HCT116 (cell line): ENCODE measurements at regions not wholly inside any gene's neighbourhood (a gene's known extent, or its start where the extent isn't known, plus 50 kb on each side); places are given as distances from the start of the nearest gene placed in this dataset.

ENCODE experiments used
- ATAC-seq: fragments of 200-7000 bp; cut with Tn5 transposase; 2 replicates; pipeline ENCODE4 v1.9.1; 2020; ENCODE audit warnings: mild to moderate bottlenecking, moderate library complexity
- BruUV-seq: library from RNA; stranded (reverse); fragments of 400-500 nt; replicated peaks from 2 replicates; lab custom pipeline; 2021; lab: Mats Ljungman, UMichigan
- CTCF ChIA-PET: fragments of 300-600 bp; sonication (Branson Sonifier 250); formaldehyde crosslinking; loops from one replicate; lab custom pipeline; 2021; ENCODE audit warnings: antibody characterized with exemption; lab: Charles Lee
- POLR2A ChIA-PET: fragments of 300-600, 350-600 bp; sonication (Branson Sonifier 250); formaldehyde crosslinking; loops from one replicate; lab custom pipeline; 2021; ENCODE audit warnings: antibody characterized with exemption; lab: Charles Lee
- RAD21 ChIA-PET, 2 experiments: fragments of 300-600 bp; sonication (Branson Sonifier 250); formaldehyde crosslinking; loops; one replicate each; lab custom pipeline; 2023; ENCODE audit warnings: low total read pairs in 2 of 2; ENCODE audit not compliant: uncharacterized antibody in 2 of 2, unreplicated experiment in 2 of 2, low non-redundant PET in 1 of 2; lab: Charles Lee
- DNase-seq: peaks from one replicate; pipeline ENCODE4 v3.0.0-alpha.2; 2010; ENCODE audit warnings: low read depth, low spot score
- H2AFZ ChIP-seq: fragments of 200-600 bp; shearing (Covaris generic), sonication (generic); 2 replicates; pipeline ENCODE4 v1.6.1; 2017; ENCODE audit warnings: low read depth, mixed run types, mixed read lengths, antibody characterized with exemption, low read length; ENCODE audit not compliant: poor library complexity, severe bottlenecking
- H3K27ac ChIP-seq: 2 replicates; pipeline ENCODE4 v1.5.1; 2012; ENCODE audit warnings: low read depth, low read length
- H3K27me3 ChIP-seq: fragments of 200-600 bp; sonication (generic); 2 replicates; pipeline ENCODE4 v1.6.1; 2016; ENCODE audit warnings: mixed run types, low read length, mixed read lengths; ENCODE audit not compliant: insufficient read depth
- H3K36me3 ChIP-seq, 2 experiments: fragments of 200-500 bp in 1 of 2; fragments of 200-600 bp in 1 of 2; sonication (Bioruptor generic) in 1 of 2; sonication (generic) in 1 of 2; 2 replicates each; pipeline versions ENCODE4 v1.5.1 to v1.6.1; 2014 to 2016; ENCODE audit warnings: low read length in 2 of 2, inconsistent platforms in 1 of 2, mixed read lengths in 1 of 2, mixed run types in 1 of 2; ENCODE audit not compliant: insufficient read depth in 2 of 2, control insufficient read depth in 1 of 2
- H3K4me1 ChIP-seq, 2 experiments: fragments of 200-600 bp in 1 of 2; sonication (generic) in 1 of 2; 2 replicates each; pipeline versions ENCODE4 v1.5.1 to v1.6.1; 2012 to 2017; ENCODE audit warnings: low read length in 2 of 2, inconsistent platforms in 1 of 2, mild to moderate bottlenecking in 1 of 2, mixed read lengths in 1 of 2, mixed run types in 1 of 2, moderate library complexity in 1 of 2; ENCODE audit not compliant: insufficient read depth in 2 of 2, control insufficient read depth in 1 of 2
- H3K4me2 ChIP-seq: fragments of 200-600 bp; sonication (generic); 2 replicates; pipeline ENCODE4 v1.6.1; 2017; ENCODE audit warnings: mixed run types, low read length, mixed read lengths
- H3K4me3 ChIP-seq, 2 experiments: fragments of 200-600 bp in 1 of 2; sonication (generic) in 1 of 2; replicated peaks in 1 of 2; 2 replicates each; pipeline ENCODE4 v1.5.1; 2011 to 2016; ENCODE audit warnings: low read length in 2 of 2, control low read depth in 1 of 2, low read depth in 1 of 2, mild to moderate bottlenecking in 1 of 2, mixed read lengths in 1 of 2, mixed run types in 1 of 2
- H3K79me2 ChIP-seq: fragments of 200-600 bp; sonication (generic); 2 replicates; pipeline ENCODE4 v1.6.1; 2017; ENCODE audit warnings: mild to moderate bottlenecking, mixed run types, low read length, moderate library complexity, mixed read lengths; ENCODE audit not compliant: insufficient read depth
- H3K9ac ChIP-seq: fragments of 200-600 bp; sonication (generic); 2 replicates; pipeline ENCODE4 v1.6.1; 2016; ENCODE audit warnings: low read length, mixed read lengths
- H3K9me2 ChIP-seq: fragments of 200-600 bp; sonication (generic), shearing (Covaris generic); 2 replicates; pipeline ENCODE4 v1.6.1; 2017; ENCODE audit warnings: mixed run types, mild to moderate bottlenecking, moderate library complexity; ENCODE audit not compliant: insufficient read depth
- H3K9me3 ChIP-seq, 2 experiments: fragments of 200-500 bp in 1 of 2; fragments of 200-600 bp in 1 of 2; sonication (Bioruptor generic) in 1 of 2; sonication (generic) in 1 of 2; 2 replicates each; pipeline ENCODE4 v1.6.1; 2014 to 2017; ENCODE audit warnings: low read length in 2 of 2, mixed read lengths in 2 of 2, inconsistent platforms in 1 of 2, low read depth in 1 of 2, mild to moderate bottlenecking in 1 of 2, mixed run types in 1 of 2, moderate library complexity in 1 of 2; ENCODE audit not compliant: control insufficient read depth in 1 of 2, insufficient read depth in 1 of 2
- H4K20me1 ChIP-seq: fragments of 200-600 bp; sonication (generic), shearing (Covaris generic); 2 replicates; pipeline ENCODE4 v1.6.1; 2017; ENCODE audit warnings: mixed run types, mild to moderate bottlenecking, moderate library complexity; ENCODE audit not compliant: insufficient read depth
- ATF3 ChIP-seq: IDR thresholded peaks from 2 replicates; pipeline ENCODE4 v1.6.1; 2012
- CBX3 ChIP-seq: IDR thresholded peaks from 2 replicates; pipeline ENCODE4 v1.6.1; 2012; ENCODE audit warnings: low read depth
- CEBPB ChIP-seq: IDR thresholded peaks from 2 replicates; pipeline ENCODE4 v1.6.1; 2012; ENCODE audit warnings: low read depth
- CTCF ChIP-seq, 3 experiments: fragments of 200-600 bp in 1 of 3; sonication (generic) in 1 of 3; IDR thresholded peaks in 2 of 3; conservative IDR thresholded peaks in 1 of 3; 2 replicates each; pipeline ENCODE4 v1.5.1; 2012 to 2017; ENCODE audit warnings: low read depth in 2 of 3, low read length in 2 of 3, antibody characterized with exemption in 1 of 3, borderline replicate concordance in 1 of 3, control low read depth in 1 of 3, mild to moderate bottlenecking in 1 of 3, mixed read lengths in 1 of 3, mixed run types in 1 of 3, moderate library complexity in 1 of 3; ENCODE audit not compliant: insufficient read depth in 1 of 3
- EGR1 ChIP-seq: IDR thresholded peaks from 2 replicates; pipeline ENCODE4 v1.6.1; 2012; ENCODE audit warnings: low read depth
- EZH2phosphoT487 ChIP-seq: fragments of 200-600 bp; IDR thresholded peaks from 2 replicates; pipeline ENCODE4 v1.6.1; 2018; ENCODE audit warnings: antibody characterized with exemption, borderline replicate concordance
- FOSL1 ChIP-seq: IDR thresholded peaks from 2 replicates; pipeline ENCODE4 v1.6.1; 2012; ENCODE audit warnings: low read depth
- JUND ChIP-seq: IDR thresholded peaks from 2 replicates; pipeline ENCODE4 v1.6.1; 2012
- MAX ChIP-seq: IDR thresholded peaks from 2 replicates; pipeline ENCODE4 v1.6.1; 2012
- POLR2A ChIP-seq: IDR thresholded peaks from 2 replicates; pipeline ENCODE4 v1.7.0; 2011; ENCODE audit warnings: borderline replicate concordance; ENCODE audit not compliant: insufficient read depth, insufficient read length; ENCODE audit errors: extremely low read depth
- RAD21 ChIP-seq: IDR thresholded peaks from 2 replicates; pipeline ENCODE4 v1.6.1; 2012; ENCODE audit warnings: low read depth, mild to moderate bottlenecking
- SIN3A ChIP-seq: IDR thresholded peaks from 2 replicates; pipeline ENCODE4 v1.6.1; 2012; ENCODE audit warnings: low read depth
- SRF ChIP-seq: IDR thresholded peaks from 2 replicates; pipeline ENCODE4 v1.6.1; 2012; ENCODE audit warnings: low read depth
- TCF7L2 ChIP-seq: IDR thresholded peaks from 2 replicates; pipeline ENCODE4 v1.7.0; 2011; ENCODE audit warnings: borderline replicate concordance, inconsistent platforms; ENCODE audit not compliant: insufficient read depth, insufficient read length; ENCODE audit errors: extremely low read depth
- ZBTB33 ChIP-seq: IDR thresholded peaks from 2 replicates; pipeline ENCODE4 v1.6.1; 2011; ENCODE audit warnings: mild to moderate bottlenecking, low read length, moderate library complexity; ENCODE audit not compliant: insufficient replicate concordance; ENCODE audit errors: extremely low read depth
- ZFX ChIP-seq: fragments of 450-650 bp; IDR thresholded peaks from 2 replicates; pipeline ENCODE4 v1.6.1; 2017
- ZNF274 ChIP-seq: fragments of 200-500 bp; sonication (Bioruptor generic); IDR thresholded peaks from 2 replicates; pipeline ENCODE4 v1.6.1; 2014; ENCODE audit warnings: mild to moderate bottlenecking, low read depth, low read length, inconsistent platforms
- intact Hi-C: fragments of 100-400 bp; cut with micrococcal nuclease; formaldehyde crosslinking; loops from 2 replicates; pipeline ENCODE4 v1.10.0; 2022

- H3K4me3 ChIP-seq, result no peak overlapping the region
- H2AFZ ChIP-seq, result no peak overlapping the region
- intact Hi-C loops, result no loop called here
- no peak for ATAC-seq
- H3K36me3 ChIP-seq, result no peaks in the 10 kb centered on the region
- H3K9me3 ChIP-seq, result no peaks in the 10 kb centered on the region
- H4K20me1 ChIP-seq, result no peaks in the 10 kb centered on the region
- no peak overlapping the region for H3K4me2 ChIP-seq
- H3K27me3 ChIP-seq, result peaks cover 9% of the 10 kb centered on the region; the same call in 1 of the 2 replicates
- H3K27ac ChIP-seq, result no peak overlapping the region
- BruUV-seq, result no TSS peak
- no peaks in the 10 kb centered on the region for H3K79me2 ChIP-seq
- DNase-seq, result no peak
- POLR2A ChIA-PET, result no interaction called here
- no peak overlapping the region for H3K9ac ChIP-seq
- RAD21 ChIA-PET, result no interaction called here
- CTCF ChIA-PET, result no interaction called here
- H3K9me2 ChIP-seq, result no peaks in the 10 kb centered on the region
- TF ChIP-seq MAX (no peak), JUND (no peak), EZH2phosphoT487 (no peak), RAD21 (no peak), ZFX (no peak), POLR2A (no peak)
- TF ChIP-seq, all 23 proteins: peak for 0
- H3K4me1 ChIP-seq, result no peaks in the 10 kb centered on the region
Observed at GRCh38 chr16:54724346-54724925, 206.2 kb upstream of the IRX5 start.

- H3K27ac ChIP-seq, result no peak overlapping the region
- RAD21 ChIA-PET, result no interaction called here
- H3K9ac ChIP-seq, result no peak overlapping the region
- no peak overlapping the region for H2AFZ ChIP-seq
- no peaks in the 10 kb centered on the region for H4K20me1 ChIP-seq
- CTCF ChIA-PET, result no interaction called here
- H3K27me3 ChIP-seq, result peaks cover 6% of the 10 kb centered on the region; the same call in 1 of the 2 replicates
- ATAC-seq (no peak), DNase-seq (no peak)
- no peak overlapping the region for H3K4me3 ChIP-seq
- no peaks in the 10 kb centered on the region for H3K4me1 ChIP-seq
- no peaks in the 10 kb centered on the region for H3K36me3 ChIP-seq
- H3K9me2 ChIP-seq, result no peaks in the 10 kb centered on the region
- TF ChIP-seq CBX3 (no peak), POLR2A (no peak), JUND (no peak), CEBPB (no peak), SRF (no peak), FOSL1 (no peak), SIN3A (no peak), ZFX (no peak), ATF3 (no peak), TCF7L2 (no peak), EGR1 (no peak), CTCF (IDR thresholded peaks at IDR 0.05 in 2 of 3, conservative IDR thresholded peaks at IDR 0.05 in 1 of 3; ENCODE audit: borderline replicate concordance in 1 of 3, insufficient read depth in 1 of 3, low read depth in 2 of 3, low read length in 2 of 3) (no peak), ZBTB33 (no peak), EZH2phosphoT487 (no peak), ZNF274 (no peak)
- H3K9me3 ChIP-seq, result no peaks in the 10 kb centered on the region
- no peaks in the 10 kb centered on the region for H3K79me2 ChIP-seq
- H3K4me2 ChIP-seq, result no peak overlapping the region
- POLR2A ChIA-PET, result no interaction called here
- intact Hi-C loops, result no loop called here
- no TSS peak for BruUV-seq
Observed at GRCh38 chr16:54722210-54722676, 208.4 kb upstream of the IRX5 start.
